HepG2 (cell line): ENCODE measurements at regions not wholly inside any gene's neighbourhood (a gene's known extent, or its start where the extent isn't known, plus 50 kb on each side); places are given as distances from the start of the nearest gene placed in this dataset.

Experiments used
- ATAC-seq: fragments of 200-7000 bp; cut with Tn5 transposase; 3 replicates; pipeline ENCODE4 v1.9.1; 2020; ENCODE audit warnings: mild to moderate bottlenecking, moderate library complexity
- BruUV-seq: library from RNA; stranded (reverse); fragments of 400-500 nt; replicated peaks from 2 replicates; lab custom pipeline; 2021; lab: Mats Ljungman, UMichigan
- CTCF ChIA-PET: fragments of 300-600 bp; formaldehyde crosslinking; extraction: SDS; loops from one replicate; lab custom pipeline; 2021; ENCODE audit warnings: low total read pairs, inconsistent platforms, low intra/inter-chr PET ratio; lab: Yijun Ruan, JAX
- POLR2A ChIA-PET: fragments of 350-600 bp; sonication (Branson Sonifier 250); formaldehyde crosslinking; loops from one replicate; lab custom pipeline; 2020; ENCODE audit warnings: antibody characterized with exemption, inconsistent platforms; lab: Yijun Ruan, JAX
- DNase-seq: peaks from one replicate; pipeline ENCODE4 v3.0.0-alpha.2; 2015; ENCODE audit warnings: low spot score
- FAIRE-seq: peaks from 3 replicates; lab custom pipeline; 2011; peaks lifted over from hg19 to GRCh38; lab: Jason Lieb, UNC
- H2AFZ ChIP-seq: one replicate; pipeline ENCODE4 v1.6.1; 2011; ENCODE audit warnings: low read length, inconsistent platforms
- H3K27ac ChIP-seq: fragments of 300-600 bp; 3 replicates; pipeline ENCODE4 v1.8.0; 2011; ENCODE audit warnings: mixed run types, mild to moderate bottlenecking, mixed read lengths, low read length, inconsistent platforms; ENCODE audit not compliant: insufficient read depth; ENCODE audit errors: extremely low read length
- H3K27me3 ChIP-seq, 2 experiments: fragments of 200-600 bp in 1 of 2; 2 replicates in 1 of 2; 3 replicates in 1 of 2; pipeline versions ENCODE4 v1.6.0 to v1.8.0; 2011; ENCODE audit warnings: low read length in 2 of 2, mild to moderate bottlenecking in 2 of 2, moderate library complexity in 2 of 2, inconsistent platforms in 1 of 2; ENCODE audit not compliant: insufficient read depth in 2 of 2, control insufficient read depth in 1 of 2
- H3K36me3 ChIP-seq, 2 experiments: fragments of 200-600 bp in 1 of 2; replicated peaks in 1 of 2; 2 replicates in 1 of 2; 3 replicates in 1 of 2; pipeline versions ENCODE4 v1.5.1 to v1.8.0; 2011; ENCODE audit warnings: low read length in 2 of 2, inconsistent platforms in 1 of 2; ENCODE audit not compliant: insufficient read depth in 2 of 2, control insufficient read depth in 1 of 2
- H3K4me1 ChIP-seq: 2 replicates; pipeline ENCODE4 v1.5.1; 2012; ENCODE audit warnings: low read length, inconsistent platforms; ENCODE audit not compliant: insufficient read depth
- H3K4me2 ChIP-seq: 2 replicates; pipeline ENCODE4 v1.6.0; 2011; ENCODE audit warnings: low read depth, low read length, inconsistent platforms
- H3K4me3 ChIP-seq, 3 experiments: fragments of 200-600 bp in 1 of 3; sonication (generic), shearing (Covaris generic) in 1 of 3; replicated peaks in 1 of 3; 2 replicates each; pipeline ENCODE4 v1.5.1; 2011 to 2016; ENCODE audit warnings: low read length in 3 of 3, inconsistent platforms in 2 of 3, low read depth in 2 of 3, mild to moderate bottlenecking in 2 of 3, control low read depth in 1 of 3, mixed read lengths in 1 of 3; ENCODE audit not compliant: insufficient read depth in 1 of 3
- H3K79me2 ChIP-seq: one replicate; pipeline ENCODE4 v1.6.1; 2011; ENCODE audit warnings: low read length, inconsistent platforms; ENCODE audit not compliant: insufficient read depth
- H3K9ac ChIP-seq: 2 replicates; pipeline ENCODE4 v1.6.0; 2011; ENCODE audit warnings: mild to moderate bottlenecking, low read depth, low read length, inconsistent platforms; ENCODE audit not compliant: insufficient read depth
- H3K9me3 ChIP-seq: 2 replicates; pipeline ENCODE4 v1.5.1; 2012; ENCODE audit warnings: mild to moderate bottlenecking, low read length
- H4K20me1 ChIP-seq: 2 replicates; pipeline ENCODE4 v1.6.0; 2011; ENCODE audit warnings: inconsistent platforms, mild to moderate bottlenecking, low read length, moderate library complexity; ENCODE audit not compliant: insufficient read depth
- FOXO1 ChIP-seq: sonication (generic); formaldehyde crosslinking; IDR thresholded peaks from 2 replicates; pipeline ENCODE4 v1.4.0; 2020; ENCODE audit warnings: missing genetic modification reagents
- IRX3 ChIP-seq: sonication (generic); formaldehyde crosslinking; IDR thresholded peaks from 2 replicates; pipeline ENCODE4 v1.8.1; 2023; ENCODE audit warnings: mild to moderate bottlenecking, low read depth, missing genetic modification reagents, borderline replicate concordance
- JUN ChIP-seq: sonication (generic); formaldehyde crosslinking; IDR thresholded peaks from 2 replicates; pipeline ENCODE4 v1.4.0; 2020; ENCODE audit warnings: mild to moderate bottlenecking, missing genetic modification reagents
- MYPOP ChIP-seq: sonication (generic); formaldehyde crosslinking; IDR thresholded peaks from 2 replicates; pipeline ENCODE4 v1.8.1; 2023; ENCODE audit warnings: mild to moderate bottlenecking, moderate library complexity, missing genetic modification reagents
- RCOR2 ChIP-seq: IDR thresholded peaks from 2 replicates; pipeline ENCODE4 v1.6.1; 2016; ENCODE audit warnings: missing biosample characterization, missing genetic modification reagents
- RELA ChIP-seq: sonication (generic); formaldehyde crosslinking; IDR thresholded peaks from 2 replicates; pipeline ENCODE4 v1.4.0; 2020; ENCODE audit warnings: missing genetic modification reagents
- RNF219 ChIP-seq: sonication (generic); formaldehyde crosslinking; IDR thresholded peaks from 2 replicates; pipeline ENCODE4 v1.5.0; 2020; ENCODE audit warnings: mild to moderate bottlenecking, missing genetic modification reagents
- SATB2 ChIP-seq: sonication (generic); formaldehyde crosslinking; IDR thresholded peaks from 2 replicates; pipeline ENCODE4 v1.5.0; 2020; ENCODE audit warnings: missing genetic modification reagents
- SPEN ChIP-seq: sonication (generic); formaldehyde crosslinking; IDR thresholded peaks from 2 replicates; pipeline ENCODE4 v1.5.1; 2020; ENCODE audit warnings: low read depth, mild to moderate bottlenecking, missing genetic modification reagents
- STAG1 ChIP-seq: sonication (generic); formaldehyde crosslinking; IDR thresholded peaks from 2 replicates; pipeline ENCODE4 v1.4.0; 2020; ENCODE audit warnings: missing genetic modification reagents
- ZBTB20 ChIP-seq: sonication (generic); formaldehyde crosslinking; IDR thresholded peaks from 2 replicates; pipeline ENCODE4 v1.8.1; 2023; ENCODE audit warnings: missing genetic modification reagents, low read depth, mild to moderate bottlenecking, borderline replicate concordance
- ZNF12 ChIP-seq: sonication (generic); formaldehyde crosslinking; IDR thresholded peaks from 2 replicates; pipeline ENCODE4 v1.5.0; 2020; ENCODE audit warnings: missing genetic modification reagents
- ZNF660 ChIP-seq: sonication (generic); formaldehyde crosslinking; IDR thresholded peaks from 2 replicates; pipeline ENCODE4 v1.5.1; 2020; ENCODE audit warnings: mild to moderate bottlenecking, low read depth, missing genetic modification reagents, borderline replicate concordance
- WGBS: methylation state at CpG from one replicate; pipeline ENCODE4 v1.1.6; 2017; ENCODE audit warnings: low lambda C conversion rate; 5-methylcytosine and 5-hydroxymethylcytosine counted together
- in situ Hi-C: cut with HindIII; loops from 2 replicates; pipeline ENCODE4 v1.10.0; 2017; ENCODE audit warnings: low pct_unique_long_range_greater_than_20kb; ENCODE audit not compliant: extremely low pct_ligation_motif_present
- intact Hi-C: fragments of 100-400 bp; cut with micrococcal nuclease; formaldehyde crosslinking; loops from one replicate; pipeline ENCODE4 v1.10.0; 2022; ENCODE audit not compliant: unreplicated experiment
- TF ChIP-seq, protein P1 (sequence below): sonication (generic); formaldehyde crosslinking; IDR thresholded peaks from 2 replicates; pipeline ENCODE4 v1.5.0; 2020; ENCODE audit warnings: missing genetic modification reagents

- CTCF ChIA-PET = no interaction called here
- H4K20me1 ChIP-seq = no peaks in the 10 kb centered on the region
Measured at GRCh38 chr16:8130197-8130596, 460.1 kb downstream of the TMEM114 start.

DNA sequence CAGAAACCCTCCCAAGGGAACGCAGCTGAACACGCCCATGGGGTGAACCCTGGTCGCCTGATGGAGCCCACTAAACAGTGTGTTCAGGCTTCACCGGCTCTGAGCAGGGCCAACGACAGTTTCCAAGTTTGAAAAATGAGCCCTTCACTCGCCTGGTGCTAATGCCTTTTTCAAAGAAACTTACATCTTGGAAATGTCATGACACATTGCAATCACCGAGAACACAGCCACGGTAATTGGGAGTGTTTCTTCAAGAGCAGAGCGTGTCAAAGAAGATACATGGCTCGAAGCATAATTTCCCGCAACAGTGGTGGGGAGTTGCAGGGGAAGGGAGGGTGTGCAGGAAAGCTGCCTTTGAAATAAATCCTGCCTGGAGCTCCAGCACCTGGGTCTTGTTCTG lies 463.2 kb downstream of the TMEM114 start:
- no peak overlapping the region for H3K4me2 ChIP-seq
- BruUV-seq = no TSS peak
- H3K9ac ChIP-seq = no peak overlapping the region
- H3K27me3 ChIP-seq = no peaks in the 10 kb centered on the region
- no peak for DNase-seq
- no peak overlapping the region for H3K27ac ChIP-seq
- no peak overlapping the region for H2AFZ ChIP-seq
- TF ChIP-seq ZBTB20 (CRISPR knock-in tag) = no peak
- TF ChIP-seq IRX3 (CRISPR knock-in tag) = no peak
- TF ChIP-seq SATB2 (CRISPR knock-in tag) = no peak
- TF ChIP-seq MYPOP (CRISPR knock-in tag) = no peak
- no peak for TF ChIP-seq SPEN (CRISPR knock-in tag)
- no peak for TF ChIP-seq STAG1 (CRISPR knock-in tag)
- TF ChIP-seq RCOR2 = no peak
- TF ChIP-seq, protein P1, sequence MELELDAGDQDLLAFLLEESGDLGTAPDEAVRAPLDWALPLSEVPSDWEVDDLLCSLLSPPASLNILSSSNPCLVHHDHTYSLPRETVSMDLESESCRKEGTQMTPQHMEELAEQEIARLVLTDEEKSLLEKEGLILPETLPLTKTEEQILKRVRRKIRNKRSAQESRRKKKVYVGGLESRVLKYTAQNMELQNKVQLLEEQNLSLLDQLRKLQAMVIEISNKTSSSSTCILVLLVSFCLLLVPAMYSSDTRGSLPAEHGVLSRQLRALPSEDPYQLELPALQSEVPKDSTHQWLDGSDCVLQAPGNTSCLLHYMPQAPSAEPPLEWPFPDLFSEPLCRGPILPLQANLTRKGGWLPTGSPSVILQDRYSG (CRISPR knock-in tag) = no peak
- no peak for TF ChIP-seq ZNF660
- no peak for TF ChIP-seq JUN (CRISPR knock-in tag)
- no peak for TF ChIP-seq RNF219 (CRISPR knock-in tag)
- no peak for TF ChIP-seq ZNF12 (CRISPR knock-in tag)
- TF ChIP-seq, all 625 proteins: peak for 0
- in situ Hi-C loops = no loop called here
- ChIA-PET CTCF (no interaction called here), POLR2A (no interaction called here)
- Histone ChIP-seq H4K20me1 (no peaks in the 10 kb centered on the region), H3K79me2 (no peaks in the 10 kb centered on the region), H3K4me3 (no peak overlapping the region), H3K36me3 (no peaks in the 10 kb centered on the region), H3K4me1 (no peaks in the 10 kb centered on the region), H3K9me3 (peaks cover 34% of the 10 kb centered on the region)
- FAIRE-seq (no peak), ATAC-seq (no peak)
- 39% methylated on average over 11 of the region's 11 CpGs for WGBS
- intact Hi-C loops = no loop called here

More at GRCh38 chr16:8130197-8130596, 460.1 kb downstream of the TMEM114 start:
- Histone ChIP-seq H3K9ac (no peak overlapping the region), H3K79me2 (no peaks in the 10 kb centered on the region), H2AFZ (no peak overlapping the region), H3K4me3 (no peak overlapping the region)
- POLR2A ChIA-PET = no interaction called here
- no peak for DNase-seq
- TF ChIP-seq RELA (CRISPR knock-in tag) (no peak), FOXO1 (no peak)
- TF ChIP-seq, all 625 proteins: peak for 0
- H3K27me3 ChIP-seq = no peaks in the 10 kb centered on the region
- H3K4me2 ChIP-seq = no peak overlapping the region
- in situ Hi-C loops = no loop called here
- no TSS peak for BruUV-seq
- no peak for ATAC-seq
- WGBS = 20% methylated on average over 4 of the region's 4 CpGs
- peaks cover 20% of the 10 kb centered on the region for H3K9me3 ChIP-seq
- no peaks in the 10 kb centered on the region for H3K36me3 ChIP-seq
- intact Hi-C loops = no loop called here
- H3K4me1 ChIP-seq = no peaks in the 10 kb centered on the region
- no peak overlapping the region for H3K27ac ChIP-seq
- no peak for FAIRE-seq
